A673 (cell line): ENCODE measurements at regions not wholly inside any gene's neighbourhood (a gene's known extent, or its start where the extent isn't known, plus 50 kb on each side); places are given as distances from the start of the nearest gene placed in this dataset.

Experiments
- BruUV-seq: library from RNA; stranded (reverse); fragments of 400-500 nt; replicated peaks from 2 replicates; lab custom pipeline; 2021; lab: Mats Ljungman, UMichigan
- CTCF ChIA-PET: fragments of 300-600 bp; sonication (Branson Sonifier 250); formaldehyde crosslinking; loops from one replicate; lab custom pipeline; 2022; ENCODE audit warnings: antibody characterized with exemption; lab: Charles Lee
- POLR2A ChIA-PET: fragments of 300-600 bp; sonication (Branson Sonifier 250); formaldehyde crosslinking; loops from one replicate; lab custom pipeline; 2022; ENCODE audit warnings: antibody characterized with exemption; ENCODE audit not compliant: low non-redundant PET; lab: Charles Lee
- DNase-seq: peaks from one replicate; pipeline ENCODE4 v3.0.0-alpha.2; 2015; ENCODE audit warnings: low spot score
- H3K27ac ChIP-seq: fragments of 200-600 bp; sonication (generic); 2 replicates; pipeline ENCODE4 v1.5.1; 2016; ENCODE audit warnings: mixed run types, low read depth, mild to moderate bottlenecking, mixed read lengths, antibody characterized with exemption, low read length; ENCODE audit not compliant: poor library complexity, severe bottlenecking
- H3K27me3 ChIP-seq: fragments of 200-600 bp; sonication (generic); replicated peaks from 2 replicates; pipeline ENCODE4 v1.6.1; 2017; ENCODE audit warnings: mixed run types, low read depth, mild to moderate bottlenecking, mixed read lengths, antibody characterized with exemption, low read length; ENCODE audit not compliant: insufficient read depth, poor library complexity
- H3K36me3 ChIP-seq: fragments of 200-600 bp; sonication (generic); 2 replicates; pipeline ENCODE4 v1.6.1; 2016; ENCODE audit warnings: mixed run types, mild to moderate bottlenecking, mixed read lengths, antibody characterized with exemption, low read length; ENCODE audit not compliant: insufficient read depth, poor library complexity, severe bottlenecking
- H3K4me1 ChIP-seq: fragments of 200-600 bp; sonication (generic); 2 replicates; pipeline ENCODE4 v1.6.1; 2017; ENCODE audit warnings: mixed run types, mild to moderate bottlenecking, mixed read lengths, antibody characterized with exemption, low read length; ENCODE audit not compliant: insufficient read depth, poor library complexity, severe bottlenecking
- H3K4me3 ChIP-seq: fragments of 200-600 bp; sonication (generic); 2 replicates; pipeline ENCODE4 v1.5.1; 2016; ENCODE audit warnings: low read depth, mixed run types, mild to moderate bottlenecking, mixed read lengths, low read length; ENCODE audit not compliant: poor library complexity, severe bottlenecking
- H3K9me3 ChIP-seq: fragments of 200-600 bp; sonication (generic); 2 replicates; pipeline ENCODE4 v1.6.1; 2016; ENCODE audit warnings: mixed run types, low read depth, mild to moderate bottlenecking, mixed read lengths, antibody characterized with exemption, low read length; ENCODE audit not compliant: poor library complexity, severe bottlenecking
- CTCF ChIP-seq: fragments of 300-800, 200-600 bp; sonication (generic); conservative IDR thresholded peaks from 2 replicates; pipeline ENCODE4 v1.5.1; 2017; ENCODE audit warnings: low read depth, mild to moderate bottlenecking, antibody characterized with exemption, low read length, moderate library complexity, mixed read lengths
- EZH2 ChIP-seq: fragments of 200-600 bp; sonication (generic); IDR thresholded peaks from 2 replicates; pipeline ENCODE4 v1.6.1; 2017; ENCODE audit warnings: borderline replicate concordance, low read depth, mild to moderate bottlenecking, mixed read lengths, antibody characterized with exemption, low read length; ENCODE audit not compliant: poor library complexity, severe bottlenecking
- intact Hi-C: fragments of 100-400 bp; cut with micrococcal nuclease; formaldehyde crosslinking; loops from one replicate; pipeline ENCODE4 v1.10.0; 2022; ENCODE audit not compliant: unreplicated experiment

GRCh38 chr16:17617021-17617552 is 146.3 kb upstream of the XYLT1 start:
- no TSS peak for BruUV-seq
- TF ChIP-seq EZH2 (no peak), CTCF (no peak)
- no peak for DNase-seq
- ChIA-PET POLR2A (no interaction called here), CTCF (no interaction called here)
- Histone ChIP-seq H3K9me3 (no peaks in the 10 kb centered on the region), H3K27ac (no peak overlapping the region), H3K4me1 (no peaks in the 10 kb centered on the region), H3K36me3 (no peaks in the 10 kb centered on the region), H3K4me3 (no peak overlapping the region), H3K27me3 (no peaks in the 10 kb centered on the region)
- intact Hi-C loops: no loop called here

GRCh38 chr16:17612336-17612735 is 141.6 kb upstream of the XYLT1 start:
- Histone ChIP-seq H3K4me1 (no peaks in the 10 kb centered on the region), H3K36me3 (no peaks in the 10 kb centered on the region), H3K27ac (no peak overlapping the region), H3K27me3 (no peaks in the 10 kb centered on the region), H3K4me3 (no peak overlapping the region), H3K9me3 (peaks cover 3% of the 10 kb centered on the region)
- no peak for DNase-seq
- ChIA-PET POLR2A (no interaction called here), CTCF (no interaction called here)
- no peak for TF ChIP-seq CTCF
- TF ChIP-seq EZH2: no peak
- BruUV-seq: no TSS peak
- intact Hi-C loops: no loop called here

GRCh38 chr16:17607609-17608008 is 136.8 kb upstream of the XYLT1 start:
- DNase-seq: no peak
- no TSS peak for BruUV-seq
- CTCF ChIA-PET: no interaction called here
- Histone ChIP-seq H3K4me1 (no peaks in the 10 kb centered on the region), H3K36me3 (no peaks in the 10 kb centered on the region), H3K27ac (no peak overlapping the region), H3K9me3 (peaks cover 3% of the 10 kb centered on the region), H3K27me3 (no peaks in the 10 kb centered on the region), H3K4me3 (no peak overlapping the region)
- TF ChIP-seq EZH2 (no peak), CTCF (no peak)
- intact Hi-C loops: no loop called here
- POLR2A ChIA-PET: no interaction called here
